GM21515 (cell line): ENCODE measurements at regions not wholly inside any gene's neighbourhood (a gene's known extent, or its start where the extent isn't known, plus 50 kb on each side); places are given as distances from the start of the nearest gene placed in this dataset.
"Not testable (repeated sequence)": the region's sequence is repeated elsewhere in the genome, so short reads cannot be mapped to it uniquely, and the experiment has no call there.

Experiments used
- ATAC-seq: cut with Tn5 transposase; IDR thresholded peaks from one replicate; pipeline ENCODE4 v1.9.1; 2021; ENCODE audit not compliant: unreplicated experiment

- ATAC-seq: no peak
Observed at GRCh38 chr7:68043546-68043945, 1046.9 kb downstream of the TYW1 start.

- no peak for ATAC-seq
Observed at GRCh38 chr7:68050627-68051026, 1054.0 kb downstream of the TYW1 start.

- ATAC-seq: no peak
Observed at GRCh38 chr7:68058014-68058413, 1061.4 kb downstream of the TYW1 start.

DNA sequence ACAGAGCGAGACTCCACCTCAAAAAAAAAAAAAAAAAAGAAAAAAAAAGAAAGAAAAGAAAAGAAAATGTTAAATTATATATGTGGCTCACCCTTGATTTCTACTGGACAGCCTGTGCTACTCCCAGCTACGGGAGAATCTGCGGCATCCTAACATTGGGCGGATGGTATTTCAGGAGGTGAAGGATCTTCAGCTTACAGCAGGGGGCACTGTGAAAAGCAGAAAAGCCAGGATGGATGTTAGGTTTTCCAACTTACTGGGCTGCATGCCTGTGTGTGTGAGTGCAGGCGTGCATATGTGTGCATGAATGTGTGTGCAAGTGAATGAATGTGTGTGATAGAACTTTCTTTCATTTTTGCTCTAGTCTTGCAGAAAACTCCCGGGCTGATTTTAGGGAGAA lies 1066.5 kb downstream of the TYW1 start:
- no peak for ATAC-seq

- ATAC-seq: no peak
Observed at GRCh38 chr7:68065581-68065980, 1068.9 kb downstream of the TYW1 start.

- no peak for ATAC-seq
Observed at GRCh38 chr7:68067845-68068244, 1071.2 kb downstream of the TYW1 start.

DNA sequence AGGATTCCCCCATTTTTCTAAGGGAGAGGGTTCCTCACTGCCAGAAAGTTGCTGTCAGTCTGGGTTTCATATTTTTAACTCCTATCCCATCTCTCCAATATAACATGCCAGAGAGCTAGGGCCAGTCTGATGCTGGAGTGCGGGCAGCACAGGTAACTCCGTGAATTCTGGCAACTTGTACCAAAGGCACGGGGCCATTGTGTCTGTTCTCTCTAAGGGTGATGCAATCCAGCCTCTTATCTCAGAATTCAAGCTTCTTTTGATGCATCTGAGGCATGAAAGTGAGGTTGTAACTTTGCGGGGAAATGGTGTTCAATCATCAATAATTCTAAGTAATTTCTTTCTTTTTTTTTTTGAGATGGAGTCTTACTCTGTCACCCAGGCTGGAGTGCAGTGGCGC lies 1074.4 kb downstream of the TYW1 start:
- ATAC-seq: no peak

DNA sequence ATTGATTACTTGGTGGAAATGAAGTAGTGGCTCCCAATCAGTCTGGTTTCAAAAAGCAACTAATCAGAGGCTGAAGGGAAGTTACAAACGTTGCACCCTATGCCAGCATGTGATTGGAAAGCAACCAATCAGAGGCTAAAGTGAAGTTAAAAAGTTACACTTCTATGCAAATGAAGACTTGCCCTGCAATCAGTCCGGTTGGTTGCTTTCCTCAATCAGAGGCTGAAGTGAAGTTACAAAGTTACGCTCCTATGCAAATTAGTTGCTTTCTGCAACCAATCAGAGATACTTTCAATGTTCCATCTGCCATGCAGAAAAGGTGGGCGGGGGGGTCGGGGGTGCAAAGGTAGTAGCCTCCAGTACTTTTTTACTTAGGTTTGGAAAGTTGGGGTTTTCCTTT lies 1077.1 kb downstream of the TYW1 start:
- ATAC-seq: no peak

GRCh38 chr7:68074242-68074641 lies 1077.6 kb downstream of the TYW1 start:
- ATAC-seq: no peak

GRCh38 chr7:68078157-68078710 lies 1081.6 kb downstream of the TYW1 start:
- no peak for ATAC-seq

DNA sequence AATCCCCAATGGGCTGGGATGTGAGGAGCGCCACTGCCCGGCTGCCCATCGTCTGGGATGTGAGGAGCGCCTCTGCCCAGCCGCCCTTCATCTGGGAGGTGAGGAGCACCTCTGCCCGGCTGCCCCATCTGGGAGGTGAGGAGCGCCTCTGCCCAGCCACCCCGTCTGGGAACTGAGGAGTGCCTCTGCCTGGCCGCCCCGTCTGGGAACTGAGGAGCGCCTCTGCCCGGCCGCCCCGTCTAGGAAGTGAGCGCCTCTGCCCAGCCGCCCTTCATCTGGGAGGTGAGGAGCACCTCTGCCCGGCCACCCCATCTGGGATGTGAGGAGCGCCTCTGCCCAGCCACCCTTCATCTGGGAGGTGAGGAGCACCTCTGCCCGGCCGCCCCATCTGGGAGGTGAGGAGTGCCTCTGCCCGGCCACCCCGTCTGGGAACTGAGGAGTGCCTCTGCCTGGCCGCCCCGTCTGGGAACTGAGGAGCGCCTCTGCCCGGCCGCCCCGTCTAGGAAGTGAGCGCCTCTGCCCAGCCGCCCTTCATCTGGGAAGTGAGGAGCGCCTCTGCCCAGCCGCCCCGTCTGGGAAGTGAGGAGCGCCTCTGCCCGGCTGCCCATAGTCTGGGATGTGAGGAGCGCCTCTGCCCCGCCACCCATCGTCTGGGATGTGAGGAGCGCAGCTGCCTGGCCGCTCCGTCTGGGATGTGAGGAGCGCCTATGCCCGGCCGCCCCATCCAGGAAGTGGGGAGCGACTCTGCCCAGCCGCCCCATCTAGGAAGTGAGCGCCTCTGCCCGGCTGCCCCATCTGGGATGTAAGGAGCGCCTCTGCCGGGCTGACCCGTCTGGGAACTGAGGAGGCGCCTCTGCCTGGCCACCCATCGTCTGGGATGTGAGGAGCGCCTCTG lies 1085.7 kb downstream of the TYW1 start:
- ATAC-seq: not testable (repeated sequence)

DNA sequence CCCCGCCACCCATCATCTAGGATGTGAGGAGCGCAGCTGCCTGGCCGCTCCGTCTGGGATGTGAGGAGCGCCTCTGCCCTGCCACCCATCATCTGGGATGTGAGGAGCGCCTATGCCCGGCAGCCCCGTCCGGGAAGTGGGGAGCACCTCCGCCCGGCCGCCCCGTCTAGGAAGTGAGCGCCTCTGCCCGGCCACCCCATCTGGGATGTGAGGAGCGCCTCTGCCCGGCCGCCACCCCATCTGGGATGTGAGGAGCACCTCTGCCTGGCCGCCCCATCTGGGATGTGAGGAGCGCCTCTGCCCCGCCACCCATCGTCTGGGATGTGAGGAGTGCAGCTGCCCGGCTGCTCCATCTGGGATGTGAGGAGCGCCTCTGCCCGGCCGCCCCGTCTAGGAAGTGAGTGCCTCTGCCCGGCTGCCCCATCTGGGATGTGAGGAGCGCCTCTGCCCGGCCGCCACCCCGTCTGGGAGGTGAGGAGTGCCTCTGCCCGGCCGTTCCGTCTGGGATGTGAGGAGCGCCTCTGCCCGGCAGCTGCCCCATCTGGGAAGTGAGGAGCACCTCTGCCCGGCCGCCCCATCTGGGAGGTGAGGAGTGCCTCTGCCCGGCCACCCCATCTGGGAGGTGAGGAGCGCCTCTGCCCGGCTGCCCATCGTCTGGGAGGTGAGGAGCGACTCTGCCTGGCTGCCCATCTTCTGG lies 1086.5 kb downstream of the TYW1 start:
- not testable (repeated sequence) for ATAC-seq

GRCh38 chr7:68087401-68087800 lies 1090.8 kb downstream of the TYW1 start:
- ATAC-seq: no peak

DNA sequence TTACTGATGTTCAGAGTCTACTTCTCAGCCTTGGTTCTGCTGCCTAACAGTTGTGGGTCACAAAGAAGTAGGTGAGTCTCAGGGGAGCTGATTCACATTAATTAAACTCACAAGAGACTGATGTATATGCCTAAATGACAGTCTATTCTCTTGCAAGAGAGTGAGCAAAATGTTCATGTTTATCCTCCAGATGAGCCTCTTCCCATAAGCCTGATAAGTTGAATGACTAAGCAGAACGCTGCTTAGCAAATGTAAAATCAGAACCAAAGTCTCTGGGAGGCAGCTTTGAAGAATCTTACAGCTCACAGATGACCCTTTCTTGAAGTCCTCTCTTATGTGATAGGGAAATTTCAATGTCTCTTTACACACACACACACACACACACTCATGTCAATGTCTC lies 1092.2 kb downstream of the TYW1 start:
- no peak for ATAC-seq

DNA sequence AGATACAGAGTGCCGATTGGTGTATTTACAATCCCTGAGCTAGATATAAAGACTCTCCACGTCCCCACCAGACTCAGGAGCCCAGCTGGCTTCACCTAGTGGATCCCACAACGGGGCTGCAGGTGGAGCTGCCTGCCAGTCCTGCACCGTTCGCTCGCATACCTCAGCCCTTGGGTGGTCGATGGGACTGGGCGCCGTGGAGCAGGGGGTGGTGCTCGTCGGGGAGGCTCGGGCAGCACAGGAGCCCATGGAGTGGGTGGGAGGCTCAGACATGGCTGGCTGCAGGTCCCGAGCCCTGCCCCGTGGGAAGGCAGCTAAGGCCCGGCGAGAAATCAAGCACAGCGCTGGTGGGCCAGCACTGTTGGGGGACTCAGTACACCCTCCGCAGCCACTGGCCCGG lies 1093.6 kb downstream of the TYW1 start:
- not testable (repeated sequence) for ATAC-seq

DNA sequence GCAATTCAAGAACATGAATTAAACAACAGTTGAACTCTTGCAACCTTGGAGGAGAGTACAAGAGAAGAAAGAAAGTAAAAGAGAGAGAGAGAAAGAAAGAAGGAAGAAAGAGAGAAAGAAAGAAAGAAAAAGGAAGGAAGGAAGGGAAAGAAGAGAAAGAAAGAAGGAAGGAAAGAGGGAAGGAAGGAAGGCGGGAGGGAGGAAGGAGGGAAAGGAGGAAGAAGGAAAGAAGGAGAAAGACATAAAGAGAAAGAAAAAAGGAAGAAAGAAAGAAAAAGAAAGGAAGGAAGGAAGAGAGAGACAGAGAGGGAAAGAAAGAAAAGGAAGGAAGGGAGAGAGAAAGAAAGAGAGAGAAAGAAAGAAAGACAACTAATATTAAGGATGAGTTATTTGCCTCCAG lies 1106.7 kb downstream of the TYW1 start:
- ATAC-seq: no peak

GRCh38 chr7:68107261-68107660 lies 1110.6 kb downstream of the TYW1 start:
- ATAC-seq: no peak

- ATAC-seq: no peak
Observed at GRCh38 chr7:68107968-68108367, 1111.3 kb downstream of the TYW1 start.

GRCh38 chr7:68109299-68109698 lies 1112.7 kb downstream of the TYW1 start:
- no peak for ATAC-seq

- ATAC-seq: no peak
Observed at GRCh38 chr7:68119411-68119810, 1122.8 kb downstream of the TYW1 start.

GRCh38 chr7:68121056-68121455 lies 1124.4 kb downstream of the TYW1 start:
- no peak for ATAC-seq

DNA sequence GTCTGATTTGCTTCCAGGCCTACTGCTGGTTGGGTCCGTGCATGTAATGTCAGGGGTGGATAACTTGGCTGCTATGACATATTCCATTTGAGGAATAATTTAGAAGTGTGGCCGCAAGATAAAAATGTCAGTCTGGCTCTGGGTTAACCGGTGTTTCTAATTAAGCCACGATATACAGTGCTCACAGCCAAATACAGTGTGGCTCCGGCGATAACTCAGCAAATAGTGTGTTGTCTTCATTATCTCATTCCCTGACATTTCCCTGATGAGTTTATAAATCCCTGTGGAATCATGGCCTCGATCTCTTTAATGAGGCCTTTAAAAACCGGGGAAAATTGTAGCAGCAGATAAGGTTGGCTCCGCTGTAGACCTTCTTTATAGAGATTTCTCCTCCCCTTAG lies 1125.0 kb downstream of the TYW1 start:
- no peak for ATAC-seq
